ENCODE measurements at regions not wholly inside any gene's neighbourhood (a gene's known extent, or its start where the extent isn't known, plus 50 kb on each side); places are given as distances from the start of the nearest gene placed in this dataset.

DNA sequence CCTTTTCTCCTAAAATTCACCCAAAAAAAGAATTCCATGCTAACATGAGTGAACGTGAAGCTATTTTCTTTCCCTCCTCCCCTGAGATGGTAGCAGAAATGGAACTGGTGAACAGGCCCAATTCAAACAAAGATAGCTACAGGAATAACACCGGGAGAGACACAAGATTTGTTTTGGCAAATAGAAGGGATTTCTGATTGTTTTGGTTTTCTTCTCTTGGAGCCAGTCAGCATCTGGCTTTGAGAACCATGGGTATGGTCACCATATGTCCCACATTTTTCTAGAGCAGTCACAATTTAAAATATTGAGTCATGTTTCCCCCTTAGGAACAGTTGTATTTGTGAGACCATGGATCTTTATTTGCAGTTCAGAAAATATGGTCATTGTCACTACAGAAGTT lies 214.1 kb downstream of the FAM76B start:
- TF ChIP-seq POLR2A (IDR thresholded peaks at IDR 0.05) = no peak
- TF ChIP-seq, protein P1, sequence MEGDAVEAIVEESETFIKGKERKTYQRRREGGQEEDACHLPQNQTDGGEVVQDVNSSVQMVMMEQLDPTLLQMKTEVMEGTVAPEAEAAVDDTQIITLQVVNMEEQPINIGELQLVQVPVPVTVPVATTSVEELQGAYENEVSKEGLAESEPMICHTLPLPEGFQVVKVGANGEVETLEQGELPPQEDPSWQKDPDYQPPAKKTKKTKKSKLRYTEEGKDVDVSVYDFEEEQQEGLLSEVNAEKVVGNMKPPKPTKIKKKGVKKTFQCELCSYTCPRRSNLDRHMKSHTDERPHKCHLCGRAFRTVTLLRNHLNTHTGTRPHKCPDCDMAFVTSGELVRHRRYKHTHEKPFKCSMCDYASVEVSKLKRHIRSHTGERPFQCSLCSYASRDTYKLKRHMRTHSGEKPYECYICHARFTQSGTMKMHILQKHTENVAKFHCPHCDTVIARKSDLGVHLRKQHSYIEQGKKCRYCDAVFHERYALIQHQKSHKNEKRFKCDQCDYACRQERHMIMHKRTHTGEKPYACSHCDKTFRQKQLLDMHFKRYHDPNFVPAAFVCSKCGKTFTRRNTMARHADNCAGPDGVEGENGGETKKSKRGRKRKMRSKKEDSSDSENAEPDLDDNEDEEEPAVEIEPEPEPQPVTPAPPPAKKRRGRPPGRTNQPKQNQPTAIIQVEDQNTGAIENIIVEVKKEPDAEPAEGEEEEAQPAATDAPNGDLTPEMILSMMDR (IDR thresholded peaks at IDR 0.05) = no peak

Data from esophagus squamous epithelium (tissue), 4 donors.